Brain microvascular endothelial cell (primary cell): ENCODE measurements at regions not wholly inside any gene's neighbourhood (a gene's known extent, or its start where the extent isn't known, plus 50 kb on each side); places are given as distances from the start of the nearest gene placed in this dataset.

Experiments used
- DNase-seq: peaks from one replicate; pipeline ENCODE4 v3.0.0-alpha.2; 2020
- H3K27ac ChIP-seq: fragments of 250-450 bp; sonication (Bioruptor Pico); 2 replicates; pipeline ENCODE4 v1.5.1; 2020; ENCODE audit warnings: mild to moderate bottlenecking, moderate library complexity
- H3K27me3 ChIP-seq: fragments of 250-450 bp; sonication (Bioruptor Pico); replicated peaks from 2 replicates; pipeline ENCODE4 v1.5.1; 2020; ENCODE audit warnings: mild to moderate bottlenecking
- H3K36me3 ChIP-seq: fragments of 250-450 bp; sonication (Bioruptor Pico); replicated peaks from 2 replicates; pipeline ENCODE4 v1.5.1; 2020; ENCODE audit warnings: mild to moderate bottlenecking
- H3K4me3 ChIP-seq: 2 replicates; pipeline ENCODE4 v1.5.1; 2011; ENCODE audit warnings: low read depth, mild to moderate bottlenecking, control low read depth, low read length, moderate library complexity
- CTCF ChIP-seq: IDR thresholded peaks from 2 replicates; pipeline ENCODE4 v1.5.1; 2011; ENCODE audit warnings: low read depth, mild to moderate bottlenecking, moderate library complexity, low read length, control low read depth, inconsistent platforms; ENCODE audit errors: missing control alignments
- in situ Hi-C: cut with HindIII; loops from 2 replicates; pipeline ENCODE4 v1.10.0; 2017; ENCODE audit warnings: low sequenced_read_pairs, low pct_ligation_motif_present

- DNase-seq: no peak
- in situ Hi-C loops: no loop called here
- Histone ChIP-seq H3K36me3 (no peaks in the 10 kb centered on the region), H3K4me3 (no peak overlapping the region), H3K27ac (no peak overlapping the region), H3K27me3 (no peaks in the 10 kb centered on the region)
- no peak for TF ChIP-seq CTCF
Measured at GRCh38 chr3:95654570-95655362, 1159.6 kb upstream of the EPHA6 start.

- H3K27ac ChIP-seq: no peak overlapping the region
- no peak for TF ChIP-seq CTCF
- H3K4me3 ChIP-seq: no peak overlapping the region
- H3K36me3 ChIP-seq: no peaks in the 10 kb centered on the region
- in situ Hi-C loops: no loop called here
- no peak for DNase-seq
- H3K27me3 ChIP-seq: no peaks in the 10 kb centered on the region
Measured at GRCh38 chr3:95655363-95655986, 1158.9 kb upstream of the EPHA6 start.

- in situ Hi-C loops: no loop called here
- Histone ChIP-seq H3K36me3 (no peaks in the 10 kb centered on the region), H3K27ac (no peak overlapping the region), H3K27me3 (no peaks in the 10 kb centered on the region), H3K4me3 (no peak overlapping the region)
- DNase-seq: no peak
- TF ChIP-seq CTCF: no peak
Measured at GRCh38 chr3:95670765-95671164, 1143.6 kb upstream of the EPHA6 start.

GRCh38 chr3:95673215-95673614 is 1141.2 kb upstream of the EPHA6 start:
- no peaks in the 10 kb centered on the region for H3K27me3 ChIP-seq
- no peaks in the 10 kb centered on the region for H3K36me3 ChIP-seq
- TF ChIP-seq CTCF: no peak
- H3K4me3 ChIP-seq: no peak overlapping the region
- H3K27ac ChIP-seq: no peak overlapping the region
- in situ Hi-C loops: no loop called here
- DNase-seq: no peak

- no peak for DNase-seq
- Histone ChIP-seq H3K36me3 (no peaks in the 10 kb centered on the region), H3K4me3 (no peak overlapping the region), H3K27me3 (no peaks in the 10 kb centered on the region), H3K27ac (no peak overlapping the region)
- no peak for TF ChIP-seq CTCF
- in situ Hi-C loops: no loop called here
Measured at GRCh38 chr3:95705786-95706418, 1108.5 kb upstream of the EPHA6 start.
